ENCODE measurements at regions not wholly inside any gene's neighbourhood (a gene's known extent, or its start where the extent isn't known, plus 50 kb on each side); places are given as distances from the start of the nearest gene placed in this dataset.

DNA sequence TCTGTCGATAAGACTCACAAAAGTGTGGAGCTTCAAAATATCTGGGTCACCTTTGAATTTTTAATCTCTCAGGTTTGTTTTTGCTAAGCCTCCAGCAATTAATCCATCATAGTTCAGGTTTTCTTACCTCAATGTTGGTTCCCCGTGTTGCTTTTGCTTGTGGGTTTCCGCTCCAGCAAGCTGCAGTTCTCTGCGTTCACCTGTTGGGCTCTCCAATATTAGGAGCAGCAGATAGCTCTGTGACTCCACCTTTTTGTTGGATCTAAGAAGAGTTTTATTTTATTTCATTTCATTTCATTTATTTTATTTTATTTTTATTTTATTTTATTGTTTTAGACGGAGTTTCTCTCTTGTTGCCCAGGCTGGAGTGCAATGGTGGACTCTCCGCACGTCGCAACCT is 335.5 kb downstream of the COL11A1 start:
- TF ChIP-seq, protein P1, sequence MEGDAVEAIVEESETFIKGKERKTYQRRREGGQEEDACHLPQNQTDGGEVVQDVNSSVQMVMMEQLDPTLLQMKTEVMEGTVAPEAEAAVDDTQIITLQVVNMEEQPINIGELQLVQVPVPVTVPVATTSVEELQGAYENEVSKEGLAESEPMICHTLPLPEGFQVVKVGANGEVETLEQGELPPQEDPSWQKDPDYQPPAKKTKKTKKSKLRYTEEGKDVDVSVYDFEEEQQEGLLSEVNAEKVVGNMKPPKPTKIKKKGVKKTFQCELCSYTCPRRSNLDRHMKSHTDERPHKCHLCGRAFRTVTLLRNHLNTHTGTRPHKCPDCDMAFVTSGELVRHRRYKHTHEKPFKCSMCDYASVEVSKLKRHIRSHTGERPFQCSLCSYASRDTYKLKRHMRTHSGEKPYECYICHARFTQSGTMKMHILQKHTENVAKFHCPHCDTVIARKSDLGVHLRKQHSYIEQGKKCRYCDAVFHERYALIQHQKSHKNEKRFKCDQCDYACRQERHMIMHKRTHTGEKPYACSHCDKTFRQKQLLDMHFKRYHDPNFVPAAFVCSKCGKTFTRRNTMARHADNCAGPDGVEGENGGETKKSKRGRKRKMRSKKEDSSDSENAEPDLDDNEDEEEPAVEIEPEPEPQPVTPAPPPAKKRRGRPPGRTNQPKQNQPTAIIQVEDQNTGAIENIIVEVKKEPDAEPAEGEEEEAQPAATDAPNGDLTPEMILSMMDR (IDR thresholded peaks at IDR 0.05), result no peak
- no peak for TF ChIP-seq POLR2A (IDR thresholded peaks at IDR 0.05)
